ENCODE measurements at regions not wholly inside any gene's neighbourhood (a gene's known extent, or its start where the extent isn't known, plus 50 kb on each side); places are given as distances from the start of the nearest gene placed in this dataset.

DNA sequence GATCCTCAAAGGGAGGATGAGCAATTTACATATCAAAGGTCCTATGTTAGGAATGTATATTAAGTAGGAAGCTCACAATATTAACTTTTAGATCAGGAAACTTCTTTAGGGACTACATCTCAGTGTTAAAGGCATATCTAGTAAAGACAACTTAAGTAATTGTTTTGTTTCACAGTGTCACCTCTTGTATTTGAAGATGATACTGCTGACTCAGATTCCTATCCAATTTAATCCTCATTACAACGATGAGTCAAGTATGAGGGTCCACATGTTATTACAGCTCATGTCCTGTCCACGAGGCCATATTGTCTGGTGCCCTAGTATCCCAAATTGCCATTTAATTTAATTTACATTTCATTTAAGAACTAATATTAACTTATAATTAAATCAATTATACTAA is 523.9 kb downstream of the CCDC85A start:
- H2BK120ac ChIP-seq (ENCODE audit: insufficient read depth, low read length, poor library complexity) = no peak overlapping the region
- H4K8ac ChIP-seq (ENCODE audit: low read depth, low read length) = no peak overlapping the region
- H2BK5ac ChIP-seq (ENCODE audit: low read depth, low read length, poor library complexity) = no peak overlapping the region
- H3K18ac ChIP-seq (ENCODE audit: low read length) = no peak overlapping the region
- H3K4me1 ChIP-seq (ENCODE audit: control insufficient read depth in 1 of 2, insufficient read depth in 2 of 2, low read length in 2 of 2) = no peaks in the 10 kb centered on the region
- WGBS (ENCODE audit: extremely low coverage, insufficient coverage, insufficient read length) = no CpG with 5 or more reads among the region's 2 CpGs
- no peaks in the 10 kb centered on the region for H3K36me3 ChIP-seq (ENCODE audit: control insufficient read depth in 1 of 2, insufficient read depth in 2 of 2, low read length in 2 of 2)
- no peaks in the 10 kb centered on the region for H3K27me3 ChIP-seq (ENCODE audit: insufficient read depth, low read length)
- DNase-seq = no peak
- H3K4me2 ChIP-seq (ENCODE audit: low read length) = no peak overlapping the region
- no peak overlapping the region for H4K91ac ChIP-seq (ENCODE audit: low read depth, low read length)
- H3K9me3 ChIP-seq (ENCODE audit: insufficient read depth, low read depth, low read length) = no peaks in the 10 kb centered on the region
- H3K14ac ChIP-seq (ENCODE audit: low read length) = no peak overlapping the region
- no peak overlapping the region for H2AFZ ChIP-seq (ENCODE audit: insufficient read depth, low read length, poor library complexity)
- no peak overlapping the region for H2BK12ac ChIP-seq (ENCODE audit: low read length)
- H3K9ac ChIP-seq (ENCODE audit: low read length) = no peak overlapping the region
- H3K23ac ChIP-seq (ENCODE audit: low read length) = no peak overlapping the region
- H4K12ac ChIP-seq (ENCODE audit: low read depth, low read length) = no peak overlapping the region
- no peaks in the 10 kb centered on the region for H3K79me1 ChIP-seq (ENCODE audit: low read length)
- no peaks in the 10 kb centered on the region for H3K79me2 ChIP-seq (ENCODE audit: control insufficient read depth, insufficient read depth, low read length, poor library complexity)
- no peak overlapping the region for H2AK5ac ChIP-seq (ENCODE audit: low read length)
- H3K4ac ChIP-seq (ENCODE audit: low read depth, low read length) = no peak overlapping the region
- H3K4me3 ChIP-seq (ENCODE audit: low read depth, low read length) = no peak overlapping the region
- H3K27ac ChIP-seq (ENCODE audit: low read depth, low read length) = no peak overlapping the region

DNA sequence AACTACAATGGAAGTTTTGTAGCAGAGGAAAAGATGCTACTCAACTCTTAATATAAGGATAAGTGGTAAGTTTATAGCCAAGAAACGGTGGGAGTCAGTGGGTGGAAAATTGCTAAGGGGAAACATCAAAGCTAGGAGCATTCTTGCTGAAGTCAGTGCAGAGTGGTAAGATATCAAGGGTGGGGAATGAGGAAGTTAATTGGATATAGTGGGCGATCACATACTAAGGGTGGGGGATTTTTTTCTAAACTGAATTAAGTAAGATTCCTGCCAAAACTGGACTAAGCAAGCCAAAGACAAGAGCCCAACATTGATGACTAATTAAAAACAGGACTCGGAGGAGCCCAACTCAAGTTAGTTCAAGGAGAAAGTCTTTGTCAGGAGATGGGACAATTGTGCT is 525.4 kb downstream of the CCDC85A start:
- whole genome bisulfite sequencing (ENCODE audit: extremely low coverage, insufficient coverage, insufficient read length) = 100% methylated on average over 1 of the region's 3 CpGs
- no peak overlapping the region for H3K18ac ChIP-seq (ENCODE audit: low read length)
- no peak overlapping the region for H4K8ac ChIP-seq (ENCODE audit: low read depth, low read length)

DNA sequence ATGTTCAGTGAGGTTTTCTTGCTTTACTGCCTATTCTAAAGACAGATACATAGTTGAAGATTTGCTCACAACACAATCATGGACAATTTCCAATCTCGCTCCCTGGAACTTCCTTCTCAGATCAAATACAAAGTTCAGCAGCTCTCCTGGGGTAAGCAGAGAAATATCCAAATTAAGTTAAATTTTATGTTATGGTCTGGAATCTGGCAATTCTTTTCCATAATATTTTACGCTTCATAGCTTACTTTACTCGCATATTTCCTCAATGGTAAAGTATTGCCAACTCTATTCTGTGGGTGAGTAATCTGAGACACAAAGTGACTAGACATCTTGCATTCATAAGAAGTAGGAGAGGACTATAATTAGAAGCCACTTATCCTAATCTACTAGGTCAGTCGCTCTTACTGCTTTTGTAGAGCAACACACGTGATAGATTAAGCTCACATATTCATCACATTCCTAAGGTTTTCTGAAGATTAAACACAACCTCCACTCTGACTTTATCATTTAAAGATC is 529.4 kb downstream of the CCDC85A start:
- no CpG with 5 or more reads among the region's 5 CpGs for WGBS (ENCODE audit: extremely low coverage, insufficient coverage, insufficient read length)

More for the DNA sequence above, 525.4 kb downstream of the CCDC85A start:
- no peak overlapping the region for H2BK5ac ChIP-seq (ENCODE audit: low read depth, low read length, poor library complexity)
- H4K12ac ChIP-seq (ENCODE audit: low read depth, low read length) = no peak overlapping the region
- no peak overlapping the region for H3K9ac ChIP-seq (ENCODE audit: low read length)
- H3K9me3 ChIP-seq (ENCODE audit: insufficient read depth, low read depth, low read length) = no peaks in the 10 kb centered on the region
- H3K14ac ChIP-seq (ENCODE audit: low read length) = no peak overlapping the region
- H3K79me1 ChIP-seq (ENCODE audit: low read length) = no peaks in the 10 kb centered on the region
- no peaks in the 10 kb centered on the region for H3K27me3 ChIP-seq (ENCODE audit: insufficient read depth, low read length)
- H2BK120ac ChIP-seq (ENCODE audit: insufficient read depth, low read length, poor library complexity) = no peak overlapping the region
- no peak for DNase-seq
- H3K4me1 ChIP-seq (ENCODE audit: control insufficient read depth in 1 of 2, insufficient read depth in 2 of 2, low read length in 2 of 2) = no peaks in the 10 kb centered on the region
- H3K79me2 ChIP-seq (ENCODE audit: control insufficient read depth, insufficient read depth, low read length, poor library complexity) = no peaks in the 10 kb centered on the region
- no peak overlapping the region for H2AFZ ChIP-seq (ENCODE audit: insufficient read depth, low read length, poor library complexity)
- no peak overlapping the region for H3K27ac ChIP-seq (ENCODE audit: low read depth, low read length)
- no peak overlapping the region for H3K23ac ChIP-seq (ENCODE audit: low read length)
- no peak overlapping the region for H4K91ac ChIP-seq (ENCODE audit: low read depth, low read length)
- no peak overlapping the region for H3K4me2 ChIP-seq (ENCODE audit: low read length)
- no peaks in the 10 kb centered on the region for H3K36me3 ChIP-seq (ENCODE audit: control insufficient read depth in 1 of 2, insufficient read depth in 2 of 2, low read length in 2 of 2)
- no peak overlapping the region for H2BK12ac ChIP-seq (ENCODE audit: low read length)
- H2AK5ac ChIP-seq (ENCODE audit: low read length) = no peak overlapping the region
- H3K4me3 ChIP-seq (ENCODE audit: low read depth, low read length) = no peak overlapping the region
- H3K4ac ChIP-seq (ENCODE audit: low read depth, low read length) = no peak overlapping the region

DNA sequence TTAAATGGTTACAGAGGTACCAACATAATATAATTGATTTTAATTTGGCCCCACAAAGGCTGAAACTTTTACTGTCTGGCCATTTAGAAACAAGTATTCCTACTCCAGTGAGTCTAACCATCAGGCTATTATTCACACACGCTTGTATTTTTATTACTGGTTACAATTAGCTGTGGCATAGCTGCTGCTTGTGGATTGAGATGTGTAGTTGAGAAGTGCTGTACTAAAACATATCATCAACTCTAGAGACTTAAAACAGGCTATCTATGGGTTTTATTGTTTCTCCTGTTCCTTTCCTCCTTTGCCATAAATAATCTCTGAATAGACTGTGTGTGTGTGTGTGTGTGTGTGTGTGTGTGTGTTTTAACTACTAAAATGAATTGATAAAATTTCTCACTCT is 530.2 kb downstream of the CCDC85A start:
- no peak overlapping the region for H3K23ac ChIP-seq (ENCODE audit: low read length)
- WGBS (ENCODE audit: extremely low coverage, insufficient coverage, insufficient read length) = no CpG with 5 or more reads among the region's 1 CpG
- H3K27ac ChIP-seq (ENCODE audit: low read depth, low read length) = no peak overlapping the region

More for the DNA sequence above, 529.4 kb downstream of the CCDC85A start:
- Histone ChIP-seq H3K4me2 (ENCODE audit: low read length) (no peak overlapping the region), H4K91ac (ENCODE audit: low read depth, low read length) (no peak overlapping the region), H4K12ac (ENCODE audit: low read depth, low read length) (no peak overlapping the region), H4K8ac (ENCODE audit: low read depth, low read length) (no peak overlapping the region), H3K18ac (ENCODE audit: low read length) (no peak overlapping the region), H2BK12ac (ENCODE audit: low read length) (no peak overlapping the region), H3K27me3 (ENCODE audit: insufficient read depth, low read length) (no peaks in the 10 kb centered on the region), H3K79me2 (ENCODE audit: control insufficient read depth, insufficient read depth, low read length, poor library complexity) (no peaks in the 10 kb centered on the region), H3K14ac (ENCODE audit: low read length) (no peak overlapping the region), H3K79me1 (ENCODE audit: low read length) (no peaks in the 10 kb centered on the region), H3K4me3 (ENCODE audit: low read depth, low read length) (no peak overlapping the region), H3K9me3 (ENCODE audit: insufficient read depth, low read depth, low read length) (no peaks in the 10 kb centered on the region), H2BK5ac (ENCODE audit: low read depth, low read length, poor library complexity) (no peak overlapping the region), H2BK120ac (ENCODE audit: insufficient read depth, low read length, poor library complexity) (no peak overlapping the region), H3K4ac (ENCODE audit: low read depth, low read length) (no peak overlapping the region), H3K9ac (ENCODE audit: low read length) (no peak overlapping the region), H2AK5ac (ENCODE audit: low read length) (no peak overlapping the region), H3K4me1 (ENCODE audit: control insufficient read depth in 1 of 2, insufficient read depth in 2 of 2, low read length in 2 of 2) (no peaks in the 10 kb centered on the region), H2AFZ (ENCODE audit: insufficient read depth, low read length, poor library complexity) (no peak overlapping the region), H3K23ac (ENCODE audit: low read length) (no peak overlapping the region), H3K27ac (ENCODE audit: low read depth, low read length) (no peak overlapping the region), H3K36me3 (ENCODE audit: control insufficient read depth in 1 of 2, insufficient read depth in 2 of 2, low read length in 2 of 2) (no peaks in the 10 kb centered on the region)
- no peak for DNase-seq

More for the DNA sequence above, 530.2 kb downstream of the CCDC85A start:
- no peak overlapping the region for H4K12ac ChIP-seq (ENCODE audit: low read depth, low read length)
- no peak overlapping the region for H4K91ac ChIP-seq (ENCODE audit: low read depth, low read length)
- H2BK5ac ChIP-seq (ENCODE audit: low read depth, low read length, poor library complexity) = no peak overlapping the region
- no peaks in the 10 kb centered on the region for H3K4me1 ChIP-seq (ENCODE audit: control insufficient read depth in 1 of 2, insufficient read depth in 2 of 2, low read length in 2 of 2)
- H4K8ac ChIP-seq (ENCODE audit: low read depth, low read length) = no peak overlapping the region
- DNase-seq = no peak
- H2BK120ac ChIP-seq (ENCODE audit: insufficient read depth, low read length, poor library complexity) = no peak overlapping the region
- H3K9me3 ChIP-seq (ENCODE audit: insufficient read depth, low read depth, low read length) = no peaks in the 10 kb centered on the region
- no peak overlapping the region for H3K9ac ChIP-seq (ENCODE audit: low read length)
- no peak overlapping the region for H3K14ac ChIP-seq (ENCODE audit: low read length)
- no peaks in the 10 kb centered on the region for H3K36me3 ChIP-seq (ENCODE audit: control insufficient read depth in 1 of 2, insufficient read depth in 2 of 2, low read length in 2 of 2)
- no peaks in the 10 kb centered on the region for H3K79me2 ChIP-seq (ENCODE audit: control insufficient read depth, insufficient read depth, low read length, poor library complexity)
- H3K27me3 ChIP-seq (ENCODE audit: insufficient read depth, low read length) = no peaks in the 10 kb centered on the region
- no peak overlapping the region for H2AK5ac ChIP-seq (ENCODE audit: low read length)
- no peak overlapping the region for H2AFZ ChIP-seq (ENCODE audit: insufficient read depth, low read length, poor library complexity)
- H3K4ac ChIP-seq (ENCODE audit: low read depth, low read length) = no peak overlapping the region
- H3K18ac ChIP-seq (ENCODE audit: low read length) = no peak overlapping the region
- H3K4me2 ChIP-seq (ENCODE audit: low read length) = no peak overlapping the region
- H2BK12ac ChIP-seq (ENCODE audit: low read length) = no peak overlapping the region
- H3K79me1 ChIP-seq (ENCODE audit: low read length) = no peaks in the 10 kb centered on the region
- no peak overlapping the region for H3K4me3 ChIP-seq (ENCODE audit: low read depth, low read length)
